Aorta (tissue), 5 donors: ENCODE measurements at regions not wholly inside any gene's neighbourhood (a gene's known extent, or its start where the extent isn't known, plus 50 kb on each side); places are given as distances from the start of the nearest gene placed in this dataset.

ENCODE experiments used
- ATAC-seq: fragments of 200-7000 bp; cut with Tn5 transposase; one replicate; pipeline ENCODE4 v1.9.1; 2022; ENCODE audit warnings: moderate library complexity; ENCODE audit not compliant: low FRiP score
- DNase-seq, 2 donors: peaks; one replicate each; pipeline ENCODE4 v3.0.0-alpha.2; 2020
- H3K27ac ChIP-seq, 2 donors: one replicate each; pipeline ENCODE4 v1.5.1; 2013; ENCODE audit warnings: low read length in 2 of 2, mild to moderate bottlenecking in 2 of 2, moderate library complexity in 2 of 2, control low read depth in 1 of 2, inconsistent platforms in 1 of 2, low read depth in 1 of 2
- H3K27me3 ChIP-seq, 2 donors: one replicate each; pipeline ENCODE4 v1.6.1; 2013; ENCODE audit warnings: control low read depth in 1 of 2, low read length in 1 of 2, mild to moderate bottlenecking in 1 of 2, moderate library complexity in 1 of 2; ENCODE audit not compliant: insufficient read depth in 2 of 2, control insufficient read depth in 1 of 2
- H3K36me3 ChIP-seq, 2 donors: one replicate each; pipeline ENCODE4 v1.6.1; 2013; ENCODE audit warnings: control low read depth in 1 of 2, low read length in 1 of 2, mild to moderate bottlenecking in 1 of 2; ENCODE audit not compliant: insufficient read depth in 2 of 2, control insufficient read depth in 1 of 2
- H3K4me1 ChIP-seq, 2 donors: one replicate each; pipeline ENCODE4 v1.6.1; 2013; ENCODE audit warnings: low read length in 2 of 2, control low read depth in 1 of 2, mild to moderate bottlenecking in 1 of 2, moderate library complexity in 1 of 2; ENCODE audit not compliant: insufficient read depth in 2 of 2, control insufficient read depth in 1 of 2
- H3K4me3 ChIP-seq, 2 donors: one replicate each; pipeline ENCODE4 v1.5.1; 2013; ENCODE audit warnings: low read length in 2 of 2, control low read depth in 1 of 2, mild to moderate bottlenecking in 1 of 2
- H3K9me3 ChIP-seq: one replicate; pipeline ENCODE4 v1.6.1; 2013; ENCODE audit warnings: mild to moderate bottlenecking, low read length; ENCODE audit not compliant: control insufficient read depth
- WGBS, 2 donors: extraction: QIAGEN DNeasy Blood & Tissue Kit; methylation state at CpG; one replicate each; pipeline ENCODE4 v1.1.7; 2013; 5-methylcytosine and 5-hydroxymethylcytosine counted together
- intact Hi-C, 2 donors: fragments of 100-400 bp; cut with DNase I; formaldehyde crosslinking; loops; one replicate each; pipeline versions ENCODE4 v1.14.2 to v1.15.0; 2022
- donor health status: healthy with polysubstance abuse.
- donor health status: Bipolar disorder and iron deficiency.
- donor health status: DM: no; HTN: no; CAD: no.
- donor health status: DM: no; HTN: no; CAD: no.
- donor health status: DM: yes; HTN: yes; CAD: no.

DNA sequence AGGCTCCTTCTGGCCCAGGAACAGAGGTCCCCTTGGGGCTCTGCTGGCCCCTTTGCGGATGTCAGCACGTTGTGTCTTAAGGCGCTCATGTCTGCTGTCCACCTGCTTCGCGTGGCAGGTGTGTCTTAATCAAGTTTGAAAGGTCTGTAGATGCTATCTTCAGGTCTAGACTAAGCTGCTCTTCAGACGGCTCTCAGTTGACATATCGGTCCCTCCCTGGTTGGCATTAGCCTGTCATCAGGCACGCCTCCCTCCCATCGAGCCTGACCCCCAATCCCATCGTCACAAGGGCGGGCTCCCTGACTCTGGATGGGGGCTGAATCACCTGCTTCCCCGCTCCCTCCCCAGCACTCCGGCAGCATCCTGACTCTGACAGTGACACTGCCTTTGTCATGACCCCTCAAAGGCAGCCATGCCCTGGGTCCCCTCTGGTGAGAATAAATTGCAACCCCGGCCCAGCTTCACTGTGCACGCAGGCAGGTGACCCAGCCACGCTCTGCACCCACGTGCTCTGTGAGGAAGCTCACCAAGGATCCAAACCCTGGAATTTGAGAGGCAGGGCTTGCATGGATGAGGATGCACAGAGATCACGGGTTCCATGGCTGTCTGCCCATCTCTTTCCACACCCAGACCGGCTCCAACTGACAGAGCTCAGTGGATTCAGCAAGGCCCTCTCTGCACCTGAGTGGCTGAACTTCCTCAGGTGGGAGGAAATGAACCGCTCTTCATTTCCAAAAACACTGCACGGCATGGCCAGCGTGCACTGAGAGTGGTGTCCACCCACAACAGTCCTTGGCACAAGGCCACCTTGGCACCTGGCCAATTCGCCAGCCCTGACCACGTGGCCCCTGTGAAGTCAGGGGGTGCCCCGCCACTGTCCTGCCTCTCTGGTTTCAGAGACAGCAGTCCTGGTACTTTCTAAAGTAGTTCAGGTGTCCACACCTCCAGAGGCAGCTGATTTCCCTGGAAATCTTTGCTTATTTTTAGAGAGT, 110.2 kb upstream of the GPC1 start:
- WGBS, 2 donors: 75 to 77% methylated on average over 25 of the region's 25 CpGs
- Histone ChIP-seq H3K27me3 (no peaks in the 10 kb centered on the region), H3K36me3 (no peaks in the 10 kb centered on the region), H3K4me1 (no peaks in the 10 kb centered on the region), H3K27ac (no peak overlapping the region), H3K4me3 (no peak overlapping the region), H3K9me3 (no peaks in the 10 kb centered on the region)
- ATAC-seq (no peak), DNase-seq (no peak)
- intact Hi-C loops: no loop called here

GRCh38 chr2:240326246-240326645, 109.2 kb upstream of the GPC1 start:
- Histone ChIP-seq H3K36me3 (no peaks in the 10 kb centered on the region), H3K4me3 (no peak overlapping the region), H3K9me3 (no peaks in the 10 kb centered on the region), H3K27me3 (no peaks in the 10 kb centered on the region), H3K27ac (no peak overlapping the region), H3K4me1 (no peaks in the 10 kb centered on the region)
- DNase-seq (no peak), ATAC-seq (no peak)
- intact Hi-C loops: no loop called here
- 83 to 84% methylated on average over 4 of the region's 4 CpGs for WGBS, 2 donors

DNA sequence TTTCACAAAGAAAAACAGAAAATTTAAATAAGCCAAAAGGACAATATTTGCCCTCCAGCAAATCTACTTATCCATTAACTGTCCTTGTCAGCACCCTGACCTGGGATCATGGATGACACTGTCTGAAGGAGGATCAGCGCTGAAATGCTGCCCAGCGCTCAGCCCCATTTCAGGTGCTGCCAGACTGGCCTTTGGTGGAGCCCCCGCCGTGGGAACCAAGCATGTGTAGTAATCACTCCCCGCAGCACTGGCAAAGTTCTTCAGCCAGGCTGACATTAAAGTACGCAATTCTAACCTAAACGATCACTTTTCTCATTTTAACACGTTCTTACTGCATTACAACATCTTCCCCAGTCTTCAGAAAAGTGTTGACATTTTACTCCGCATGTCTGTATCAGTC, 108.6 kb upstream of the GPC1 start:
- no peak for ATAC-seq
- no peaks in the 10 kb centered on the region for H3K9me3 ChIP-seq
- no peaks in the 10 kb centered on the region for H3K27me3 ChIP-seq
- DNase-seq: no peak
- no peak overlapping the region for H3K27ac ChIP-seq
- 93% methylated on average over 9 of the region's 9 CpGs for WGBS, 2 donors
- no peaks in the 10 kb centered on the region for H3K4me1 ChIP-seq
- no peaks in the 10 kb centered on the region for H3K36me3 ChIP-seq
- intact Hi-C loops: no loop called here
- no peak overlapping the region for H3K4me3 ChIP-seq

GRCh38 chr2:240327566-240327965, 107.9 kb upstream of the GPC1 start:
- no peaks in the 10 kb centered on the region for H3K27me3 ChIP-seq
- intact Hi-C loops: no loop called here
- peaks cover 2% of the 10 kb centered on the region for H3K9me3 ChIP-seq
- ATAC-seq: no peak
- H3K4me1 ChIP-seq: no peaks in the 10 kb centered on the region
- DNase-seq: no peak
- H3K27ac ChIP-seq: no peak overlapping the region
- WGBS, 2 donors: 96 to 99% methylated on average over 10 of the region's 10 CpGs
- H3K36me3 ChIP-seq: no peaks in the 10 kb centered on the region
- no peak overlapping the region for H3K4me3 ChIP-seq

GRCh38 chr2:240328526-240328925, 106.9 kb upstream of the GPC1 start:
- DNase-seq: no peak
- 93 to 96% methylated on average over 10 of the region's 10 CpGs for WGBS, 2 donors
- ATAC-seq: no peak
- Histone ChIP-seq H3K27ac (no peak overlapping the region), H3K36me3 (no peaks in the 10 kb centered on the region), H3K4me1 (no peaks in the 10 kb centered on the region), H3K9me3 (peaks cover 2% of the 10 kb centered on the region), H3K4me3 (no peak overlapping the region), H3K27me3 (no peaks in the 10 kb centered on the region)
- intact Hi-C loops: no loop called here

GRCh38 chr2:240329116-240329665, 106.3 kb upstream of the GPC1 start:
- Histone ChIP-seq H3K36me3 (no peaks in the 10 kb centered on the region), H3K4me3 (no peak overlapping the region), H3K27ac (no peak overlapping the region), H3K9me3 (peaks cover 2% of the 10 kb centered on the region), H3K4me1 (no peaks in the 10 kb centered on the region), H3K27me3 (no peaks in the 10 kb centered on the region)
- DNase-seq (no peak), ATAC-seq (no peak)
- intact Hi-C loops: no loop called here
- WGBS, 2 donors: 89% methylated on average over 10 of the region's 10 CpGs

DNA sequence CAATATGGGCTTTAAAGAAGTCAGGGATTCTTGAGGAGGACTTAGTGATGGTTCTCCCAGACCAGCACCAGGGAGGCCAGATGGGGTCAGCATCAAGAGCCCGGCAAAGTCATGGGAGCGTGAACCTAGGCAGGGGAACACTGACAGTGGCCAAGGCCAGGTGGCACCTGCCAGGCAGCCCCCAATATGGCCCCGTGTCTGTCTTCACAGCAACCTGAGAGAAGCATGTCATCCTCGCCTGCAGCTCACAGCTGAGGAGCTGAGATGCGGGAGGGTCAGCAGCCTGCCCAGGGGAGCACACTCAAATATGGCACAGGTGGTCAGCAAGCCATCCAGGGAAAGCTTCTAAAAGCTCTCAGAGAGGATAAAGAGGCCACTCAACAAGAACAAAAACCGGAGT, 105.7 kb upstream of the GPC1 start:
- intact Hi-C loops: no loop called here
- DNase-seq (no peak), ATAC-seq (no peak)
- Histone ChIP-seq H3K4me1 (no peaks in the 10 kb centered on the region), H3K36me3 (no peaks in the 10 kb centered on the region), H3K4me3 (no peak overlapping the region), H3K27me3 (no peaks in the 10 kb centered on the region), H3K9me3 (peaks cover 2% of the 10 kb centered on the region), H3K27ac (no peak overlapping the region)
- WGBS, 2 donors: 94 to 97% methylated on average over 6 of the region's 6 CpGs

- WGBS, 2 donors: 25 to 29% methylated on average over 7 of the region's 7 CpGs
- no peak for DNase-seq
- ATAC-seq: no peak
Measured at GRCh38 chr2:240333985-240334384, 101.5 kb upstream of the GPC1 start.

DNA sequence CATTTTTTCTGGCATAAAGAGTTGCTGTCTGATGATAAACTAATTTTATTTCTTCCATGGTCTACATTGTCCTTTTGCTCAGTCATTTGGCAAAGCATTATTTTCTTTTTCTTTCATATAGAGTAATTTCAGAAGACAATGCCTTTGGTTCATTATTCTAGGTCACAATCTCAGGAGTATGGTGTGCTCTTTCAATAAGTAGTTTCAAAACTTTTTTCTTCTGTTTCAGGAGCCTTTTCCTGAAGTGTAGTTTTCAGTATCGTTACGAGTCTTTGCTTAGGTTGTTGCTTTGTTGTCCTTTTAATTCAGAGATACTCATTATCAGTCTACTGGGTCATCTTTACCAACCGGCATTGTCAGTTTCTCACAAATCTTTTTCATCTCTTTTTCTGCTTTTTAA, 100.4 kb upstream of the GPC1 start:
- intact Hi-C loops: no loop called here
- no peak for ATAC-seq
- 88% methylated on average over 3 of the region's 3 CpGs for WGBS, 2 donors
- H3K27ac ChIP-seq: no peak overlapping the region
- peaks cover 2% of the 10 kb centered on the region for H3K9me3 ChIP-seq
- no peaks in the 10 kb centered on the region for H3K27me3 ChIP-seq
- no peaks in the 10 kb centered on the region for H3K4me1 ChIP-seq
- H3K36me3 ChIP-seq: no peaks in the 10 kb centered on the region
- no peak overlapping the region for H3K4me3 ChIP-seq
- DNase-seq: no peak

More at GRCh38 chr2:240333985-240334384, 101.5 kb upstream of the GPC1 start:
- Histone ChIP-seq H3K4me3 (no peak overlapping the region), H3K36me3 (no peaks in the 10 kb centered on the region), H3K27me3 (no peaks in the 10 kb centered on the region), H3K4me1 (no peaks in the 10 kb centered on the region), H3K9me3 (peaks cover 2% of the 10 kb centered on the region), H3K27ac (no peak overlapping the region)
- intact Hi-C loops: no loop called here
